ENCODE measurements at regions not wholly inside any gene's neighbourhood (a gene's known extent, or its start where the extent isn't known, plus 50 kb on each side); places are given as distances from the start of the nearest gene placed in this dataset.

GRCh38 chr9:72460342-72461312 is 60.8 kb upstream of the TMC1 start:
- no peak for TF ChIP-seq CTCF (IDR thresholded peaks at IDR 0.05; ENCODE audit: unreplicated experiment)
- H3K27me3 Mint-ChIP-seq (ENCODE audit: low read depth): no peaks in the 10 kb centered on the region
- no peak overlapping the region for H3K4me3 Mint-ChIP-seq
- H3K36me3 Mint-ChIP-seq: no peaks in the 10 kb centered on the region
- no peaks in the 10 kb centered on the region for H3K9me3 Mint-ChIP-seq
- H3K4me1 Mint-ChIP-seq: peaks cover 32% of the 10 kb centered on the region
- no peak for DNase-seq (ENCODE audit: low spot score in 2 of 2, unreplicated experiment in 2 of 2)
- peak overlapping the region; percentile 23 for H3K27ac Mint-ChIP-seq

- no peaks in the 10 kb centered on the region for H3K9me3 Mint-ChIP-seq
- no peak overlapping the region for H3K4me3 Mint-ChIP-seq
- no peak for TF ChIP-seq CTCF (IDR thresholded peaks at IDR 0.05; ENCODE audit: unreplicated experiment)
- peaks cover 33% of the 10 kb centered on the region for H3K4me1 Mint-ChIP-seq
- H3K27ac Mint-ChIP-seq: no peak overlapping the region
- no peak for DNase-seq (ENCODE audit: low spot score in 2 of 2, unreplicated experiment in 2 of 2)
- H3K27me3 Mint-ChIP-seq (ENCODE audit: low read depth): no peaks in the 10 kb centered on the region
- no peaks in the 10 kb centered on the region for H3K36me3 Mint-ChIP-seq
Measured at GRCh38 chr9:72459308-72459707, 62.1 kb upstream of the TMC1 start.

GRCh38 chr9:72458153-72458552 is 63.3 kb upstream of the TMC1 start:
- no peak overlapping the region for H3K27ac Mint-ChIP-seq
- no peak overlapping the region for H3K4me3 Mint-ChIP-seq
- H3K36me3 Mint-ChIP-seq: no peaks in the 10 kb centered on the region
- TF ChIP-seq CTCF (IDR thresholded peaks at IDR 0.05; ENCODE audit: unreplicated experiment): no peak
- H3K9me3 Mint-ChIP-seq: no peaks in the 10 kb centered on the region
- no peaks in the 10 kb centered on the region for H3K27me3 Mint-ChIP-seq (ENCODE audit: low read depth)
- DNase-seq (ENCODE audit: low spot score in 2 of 2, unreplicated experiment in 2 of 2): no peak
- H3K4me1 Mint-ChIP-seq: peaks cover 27% of the 10 kb centered on the region

GRCh38 chr9:72457366-72457765 is 64.0 kb upstream of the TMC1 start:
- Mint-ChIP-seq H3K36me3 (no peaks in the 10 kb centered on the region), H3K9me3 (no peaks in the 10 kb centered on the region), H3K4me3 (no peak overlapping the region), H3K4me1 (peaks cover 25% of the 10 kb centered on the region), H3K27me3 (ENCODE audit: low read depth) (no peaks in the 10 kb centered on the region), H3K27ac (no peak overlapping the region)
- no peak for DNase-seq (ENCODE audit: low spot score in 2 of 2, unreplicated experiment in 2 of 2)
- no peak for TF ChIP-seq CTCF (IDR thresholded peaks at IDR 0.05; ENCODE audit: unreplicated experiment)

GRCh38 chr9:72454871-72455491 is 66.4 kb upstream of the TMC1 start:
- DNase-seq (ENCODE audit: low spot score in 2 of 2, unreplicated experiment in 2 of 2): no peak
- TF ChIP-seq CTCF (IDR thresholded peaks at IDR 0.05; ENCODE audit: unreplicated experiment): no peak
- H3K4me3 Mint-ChIP-seq: no peak overlapping the region
- H3K36me3 Mint-ChIP-seq: no peaks in the 10 kb centered on the region
- peaks cover 3% of the 10 kb centered on the region for H3K9me3 Mint-ChIP-seq
- H3K27me3 Mint-ChIP-seq (ENCODE audit: low read depth): no peaks in the 10 kb centered on the region
- H3K27ac Mint-ChIP-seq: peak overlapping the region; percentile 61
- H3K4me1 Mint-ChIP-seq: peaks cover 16% of the 10 kb centered on the region

All from mesothelial cell of epicardium (in vitro differentiated cells).